GM10248 (cell line): ENCODE measurements at regions not wholly inside any gene's neighbourhood (a gene's known extent, or its start where the extent isn't known, plus 50 kb on each side); places are given as distances from the start of the nearest gene placed in this dataset.

Source experiments
- CTCF ChIA-PET: fragments of 300-600 bp; sonication (Branson Sonifier 250); formaldehyde crosslinking; extraction: SDS; loops from one replicate; lab custom pipeline; 2021; ENCODE audit warnings: antibody characterized with exemption; lab: Yijun Ruan, JAX
- POLR2A ChIA-PET: fragments of 350-650 bp; sonication (Branson Sonifier 250); formaldehyde crosslinking; extraction: SDS; loops from one replicate; lab custom pipeline; 2020; ENCODE audit warnings: antibody characterized with exemption; lab: Yijun Ruan, JAX
- DNase-seq: peaks from one replicate; pipeline ENCODE4 v3.0.0; 2012; ENCODE audit errors: extremely low spot score
- CTCF ChIP-seq: IDR thresholded peaks from 2 replicates; pipeline ENCODE4 v1.5.1; 2012; ENCODE audit warnings: mild to moderate bottlenecking, low read depth; ENCODE audit errors: extremely low read depth, missing control alignments, control extremely low read depth

GRCh38 chr3:189458528-189458927 lies 172.7 kb upstream of the TP63 start:
- DNase-seq = no peak
- ChIA-PET POLR2A (no interaction called here), CTCF (no interaction called here)
- no peak for TF ChIP-seq CTCF

GRCh38 chr3:189459231-189459630 lies 172.0 kb upstream of the TP63 start:
- TF ChIP-seq CTCF = no peak
- no peak for DNase-seq
- ChIA-PET POLR2A (no interaction called here), CTCF (no interaction called here)

- CTCF ChIA-PET = no interaction called here
- POLR2A ChIA-PET = no interaction called here
- no peak for TF ChIP-seq CTCF
- DNase-seq = no peak
These were observed 170.7 kb upstream of the TP63 start for GRCh38 chr3:189460511-189460910.

- DNase-seq = no peak
- ChIA-PET POLR2A (no interaction called here), CTCF (interaction anchor here (0.8 to 3.3 kb wide), 4 partner anchors 8 to 484 kb away, joined by 3 to 15 read pairs (median 3); no protein-coding TSS in a partner anchor)
- TF ChIP-seq CTCF = no peak
These were observed 166.4 kb upstream of the TP63 start for GRCh38 chr3:189464799-189465198.

GRCh38 chr3:189466004-189466403 lies 165.2 kb upstream of the TP63 start:
- ChIA-PET POLR2A (no interaction called here), CTCF (interaction anchor here (3.3 kb wide), 1 partner anchor 10 kb away, joined by 15 read pairs; no protein-coding TSS in a partner anchor)
- TF ChIP-seq CTCF = no peak
- no peak for DNase-seq

GRCh38 chr3:189467451-189467850 lies 163.7 kb upstream of the TP63 start:
- CTCF ChIA-PET = interaction anchor here (0.6 to 3.3 kb wide), 5 partner anchors 10 to 63 kb away, joined by 3 to 15 read pairs (median 4); no protein-coding TSS in a partner anchor
- no peak for TF ChIP-seq CTCF
- POLR2A ChIA-PET = interaction anchor here (0.6 kb wide), 1 partner anchor 761 kb away, joined by 3 read pairs; no protein-coding TSS in a partner anchor
- DNase-seq = no peak
